ENCODE measurements at regions not wholly inside any gene's neighbourhood (a gene's known extent, or its start where the extent isn't known, plus 50 kb on each side); places are given as distances from the start of the nearest gene placed in this dataset.

DNA sequence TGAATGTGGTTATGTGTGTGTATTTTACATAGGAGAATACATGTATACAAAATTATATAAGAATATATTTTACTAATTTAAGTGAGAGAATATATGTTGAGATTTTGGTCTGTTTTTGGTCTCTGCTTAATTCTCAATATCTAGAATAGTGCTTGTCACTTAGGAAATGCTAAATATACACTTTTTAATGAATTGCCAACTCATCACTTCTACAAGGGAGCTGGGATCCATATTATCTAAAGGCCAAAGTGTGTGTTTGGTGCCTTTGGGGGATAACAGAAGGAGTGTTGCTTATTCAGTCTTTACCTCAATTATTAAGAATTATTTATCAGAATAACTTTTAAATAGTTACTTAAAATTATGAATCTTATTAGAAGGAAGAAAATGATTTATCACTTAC is 1304.8 kb downstream of the HACE1 start:
- no peaks in the 10 kb centered on the region for H3K36me3 ChIP-seq (ENCODE audit: control insufficient read depth in 1 of 2, insufficient read depth in 2 of 2, low read depth in 1 of 2, low read length in 2 of 2)
- H3K23ac ChIP-seq (ENCODE audit: low read length in 2 of 2): no peak overlapping the region
- no peak overlapping the region for H3K4ac ChIP-seq (ENCODE audit: low read depth in 1 of 2, low read length in 2 of 2)
- no peak overlapping the region for H2BK120ac ChIP-seq (ENCODE audit: low read depth, low read length)
- H3K27ac ChIP-seq (ENCODE audit: low read length, poor library complexity, severe bottlenecking): no peak overlapping the region
- no peaks in the 10 kb centered on the region for H3K27me3 ChIP-seq (ENCODE audit: control insufficient read depth in 1 of 2, insufficient read depth in 1 of 2, low read length in 2 of 2)
- no peak overlapping the region for H3K18ac ChIP-seq (ENCODE audit: low read depth in 1 of 2, low read length in 2 of 2)
- no peak overlapping the region for H4K91ac ChIP-seq (ENCODE audit: low read length)
- H3K9me3 ChIP-seq (ENCODE audit: control insufficient read depth, low read length): peaks cover 2% of the 10 kb centered on the region
- H3K14ac ChIP-seq (ENCODE audit: low read length in 2 of 2): no peak overlapping the region
- H2BK12ac ChIP-seq (ENCODE audit: low read length in 2 of 2): no peak overlapping the region
- no peak overlapping the region for H2BK5ac ChIP-seq (ENCODE audit: low read depth, low read length, poor library complexity, severe bottlenecking)
- H3K4me2 ChIP-seq (ENCODE audit: low read length, poor library complexity, severe bottlenecking): no peak overlapping the region
- no peak overlapping the region for H2AFZ ChIP-seq (ENCODE audit: low read depth, low read length)
- H3K4me1 ChIP-seq (ENCODE audit: control insufficient read depth, insufficient read depth, low read depth, low read length): no peaks in the 10 kb centered on the region
- no peak for DNase-seq
- no peak overlapping the region for H2BK15ac ChIP-seq (ENCODE audit: low read depth, poor library complexity, severe bottlenecking)
- H3K4me3 ChIP-seq (ENCODE audit: insufficient read depth in 1 of 2, low read depth in 1 of 2, low read length in 2 of 2): no peak overlapping the region
- H4K8ac ChIP-seq (ENCODE audit: low read length): no peak overlapping the region
- H3K79me1 ChIP-seq (replicated peaks; ENCODE audit: low read length, poor library complexity, severe bottlenecking): no peaks in the 10 kb centered on the region
- no peak overlapping the region for H2AK5ac ChIP-seq (ENCODE audit: low read length, severe bottlenecking)
- no peak overlapping the region for H3K9ac ChIP-seq (ENCODE audit: low read length)

DNA sequence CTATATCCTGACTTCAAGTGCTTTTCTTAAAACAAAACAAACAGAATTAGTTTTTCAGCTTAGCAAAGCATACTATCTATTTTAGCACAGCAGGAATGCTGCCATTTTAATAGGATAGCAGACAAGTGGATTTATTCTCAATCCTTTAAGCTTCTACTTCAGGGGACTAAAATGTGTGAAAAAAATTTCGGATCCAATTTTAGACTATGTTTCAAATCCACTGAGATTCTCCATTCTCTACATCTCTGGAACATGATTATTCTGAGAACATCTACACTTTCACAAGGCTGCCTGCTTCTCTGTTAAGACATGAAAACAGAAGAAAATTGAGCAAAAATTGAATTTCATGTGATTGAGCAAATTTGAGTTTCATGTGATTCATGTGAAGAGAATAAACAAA is 1321.3 kb downstream of the HACE1 start:
- Histone ChIP-seq H2BK15ac (ENCODE audit: low read depth, poor library complexity, severe bottlenecking) (no peak overlapping the region), H4K8ac (ENCODE audit: low read length) (no peak overlapping the region), H3K27ac (ENCODE audit: low read length, poor library complexity, severe bottlenecking) (no peak overlapping the region), H3K27me3 (ENCODE audit: control insufficient read depth in 1 of 2, insufficient read depth in 1 of 2, low read length in 2 of 2) (no peaks in the 10 kb centered on the region), H3K4ac (ENCODE audit: low read depth in 1 of 2, low read length in 2 of 2) (no peak overlapping the region), H3K9ac (ENCODE audit: low read length) (no peak overlapping the region), H3K79me1 (replicated peaks; ENCODE audit: low read length, poor library complexity, severe bottlenecking) (no peaks in the 10 kb centered on the region), H2AFZ (ENCODE audit: low read depth, low read length) (no peak overlapping the region), H3K9me3 (ENCODE audit: control insufficient read depth, low read length) (no peaks in the 10 kb centered on the region), H3K4me2 (ENCODE audit: low read length, poor library complexity, severe bottlenecking) (no peak overlapping the region), H2AK5ac (ENCODE audit: low read length, severe bottlenecking) (no peak overlapping the region), H3K36me3 (ENCODE audit: control insufficient read depth in 1 of 2, insufficient read depth in 2 of 2, low read depth in 1 of 2, low read length in 2 of 2) (no peaks in the 10 kb centered on the region), H3K14ac (ENCODE audit: low read length in 2 of 2) (no peak overlapping the region), H2BK120ac (ENCODE audit: low read depth, low read length) (no peak overlapping the region), H3K18ac (ENCODE audit: low read depth in 1 of 2, low read length in 2 of 2) (no peak overlapping the region), H3K4me3 (ENCODE audit: insufficient read depth in 1 of 2, low read depth in 1 of 2, low read length in 2 of 2) (no peak overlapping the region), H3K4me1 (ENCODE audit: control insufficient read depth, insufficient read depth, low read depth, low read length) (no peaks in the 10 kb centered on the region), H2BK5ac (ENCODE audit: low read depth, low read length, poor library complexity, severe bottlenecking) (no peak overlapping the region), H3K23ac (ENCODE audit: low read length in 2 of 2) (no peak overlapping the region), H4K91ac (ENCODE audit: low read length) (no peak overlapping the region), H2BK12ac (ENCODE audit: low read length in 2 of 2) (no peak overlapping the region)
- DNase-seq: no peak
- WGBS: no CpG with 5 or more reads among the region's 1 CpG

DNA sequence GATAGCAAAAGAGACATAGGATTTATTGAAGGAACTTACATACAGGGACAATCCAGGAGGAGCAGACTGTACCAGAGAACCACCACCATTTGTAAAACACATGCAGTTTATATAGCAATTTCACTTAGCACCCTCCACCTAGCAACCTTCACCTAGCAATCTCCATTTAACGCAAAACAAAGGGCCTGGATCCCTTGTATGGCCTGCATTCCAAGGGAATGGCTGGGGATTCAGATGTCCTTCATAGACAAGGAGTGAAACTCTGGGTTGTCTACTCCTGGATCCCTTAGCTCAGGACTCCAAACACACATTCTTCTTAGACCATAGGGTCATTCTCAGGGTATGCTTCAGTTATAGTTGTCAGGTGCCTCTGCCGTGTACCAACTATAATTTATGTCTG is 1324.9 kb downstream of the HACE1 start:
- H2BK15ac ChIP-seq (ENCODE audit: low read depth, poor library complexity, severe bottlenecking): no peak overlapping the region
- no peaks in the 10 kb centered on the region for H3K36me3 ChIP-seq (ENCODE audit: control insufficient read depth in 1 of 2, insufficient read depth in 2 of 2, low read depth in 1 of 2, low read length in 2 of 2)
- no peak overlapping the region for H2BK120ac ChIP-seq (ENCODE audit: low read depth, low read length)
- no peak overlapping the region for H2BK12ac ChIP-seq (ENCODE audit: low read length in 2 of 2)
- no peaks in the 10 kb centered on the region for H3K27me3 ChIP-seq (ENCODE audit: control insufficient read depth in 1 of 2, insufficient read depth in 1 of 2, low read length in 2 of 2)
- no peak overlapping the region for H3K9ac ChIP-seq (ENCODE audit: low read length)
- H3K27ac ChIP-seq (ENCODE audit: low read length, poor library complexity, severe bottlenecking): no peak overlapping the region
- no peak overlapping the region for H3K18ac ChIP-seq (ENCODE audit: low read depth in 1 of 2, low read length in 2 of 2)
- no peak overlapping the region for H2BK5ac ChIP-seq (ENCODE audit: low read depth, low read length, poor library complexity, severe bottlenecking)
- H3K9me3 ChIP-seq (ENCODE audit: control insufficient read depth, low read length): no peaks in the 10 kb centered on the region
- no peaks in the 10 kb centered on the region for H3K4me1 ChIP-seq (ENCODE audit: control insufficient read depth, insufficient read depth, low read depth, low read length)
- H3K4me2 ChIP-seq (ENCODE audit: low read length, poor library complexity, severe bottlenecking): no peak overlapping the region
- no peak overlapping the region for H3K23ac ChIP-seq (ENCODE audit: low read length in 2 of 2)
- H3K4ac ChIP-seq (ENCODE audit: low read depth in 1 of 2, low read length in 2 of 2): no peak overlapping the region
- no peak overlapping the region for H2AK5ac ChIP-seq (ENCODE audit: low read length, severe bottlenecking)
- H3K79me1 ChIP-seq (replicated peaks; ENCODE audit: low read length, poor library complexity, severe bottlenecking): no peaks in the 10 kb centered on the region
- no peak overlapping the region for H3K4me3 ChIP-seq (ENCODE audit: insufficient read depth in 1 of 2, low read depth in 1 of 2, low read length in 2 of 2)
- no peak overlapping the region for H4K91ac ChIP-seq (ENCODE audit: low read length)
- WGBS: 69% methylated on average over 2 of the region's 2 CpGs
- DNase-seq: no peak
- no peak overlapping the region for H2AFZ ChIP-seq (ENCODE audit: low read depth, low read length)
- no peak overlapping the region for H3K14ac ChIP-seq (ENCODE audit: low read length in 2 of 2)
- no peak overlapping the region for H4K8ac ChIP-seq (ENCODE audit: low read length)

DNA sequence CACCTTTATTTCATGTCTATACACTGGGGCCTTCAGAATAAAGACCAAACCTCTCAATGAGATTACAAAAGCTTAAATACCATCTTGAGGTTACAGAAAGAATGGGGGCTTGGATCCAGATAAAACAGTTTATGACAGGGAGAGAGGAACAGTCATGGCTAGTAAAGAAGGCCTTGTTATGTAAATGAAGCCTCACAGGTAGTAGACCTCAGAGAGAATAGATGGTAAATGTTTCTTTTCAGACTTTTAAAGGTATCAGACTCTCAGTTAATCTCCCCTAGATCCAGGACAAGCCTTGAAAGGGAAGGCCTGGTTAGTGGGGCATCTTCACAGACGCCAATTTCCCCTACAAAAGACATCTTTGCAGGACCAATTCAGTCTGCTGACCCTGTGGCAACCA is 1325.6 kb downstream of the HACE1 start:
- Histone ChIP-seq H3K4ac (ENCODE audit: low read depth in 1 of 2, low read length in 2 of 2) (no peak overlapping the region), H2BK12ac (ENCODE audit: low read length in 2 of 2) (no peak overlapping the region), H3K79me1 (replicated peaks; ENCODE audit: low read length, poor library complexity, severe bottlenecking) (no peaks in the 10 kb centered on the region), H3K9ac (ENCODE audit: low read length) (no peak overlapping the region), H4K91ac (ENCODE audit: low read length) (no peak overlapping the region), H3K18ac (ENCODE audit: low read depth in 1 of 2, low read length in 2 of 2) (no peak overlapping the region), H3K14ac (ENCODE audit: low read length in 2 of 2) (no peak overlapping the region), H2AK5ac (ENCODE audit: low read length, severe bottlenecking) (no peak overlapping the region), H3K9me3 (ENCODE audit: control insufficient read depth, low read length) (no peaks in the 10 kb centered on the region), H3K27ac (ENCODE audit: low read length, poor library complexity, severe bottlenecking) (no peak overlapping the region), H3K27me3 (ENCODE audit: control insufficient read depth in 1 of 2, insufficient read depth in 1 of 2, low read length in 2 of 2) (no peaks in the 10 kb centered on the region), H2BK120ac (ENCODE audit: low read depth, low read length) (no peak overlapping the region), H2AFZ (ENCODE audit: low read depth, low read length) (no peak overlapping the region), H3K4me3 (ENCODE audit: insufficient read depth in 1 of 2, low read depth in 1 of 2, low read length in 2 of 2) (no peak overlapping the region), H4K8ac (ENCODE audit: low read length) (no peak overlapping the region), H3K36me3 (ENCODE audit: control insufficient read depth in 1 of 2, insufficient read depth in 2 of 2, low read depth in 1 of 2, low read length in 2 of 2) (no peaks in the 10 kb centered on the region), H3K4me2 (ENCODE audit: low read length, poor library complexity, severe bottlenecking) (no peak overlapping the region), H2BK15ac (ENCODE audit: low read depth, poor library complexity, severe bottlenecking) (no peak overlapping the region), H3K23ac (ENCODE audit: low read length in 2 of 2) (no peak overlapping the region), H3K4me1 (ENCODE audit: control insufficient read depth, insufficient read depth, low read depth, low read length) (no peaks in the 10 kb centered on the region), H2BK5ac (ENCODE audit: low read depth, low read length, poor library complexity, severe bottlenecking) (no peak overlapping the region)
- DNase-seq: no peak
- 86% methylated on average over 1 of the region's 1 CpG for WGBS

All from mesenchymal stem cell (in vitro differentiated cells and primary cell).